NCI-H524 treated with DMSO at 0.1 percent for 48 hours (cell line): ENCODE measurements at regions not wholly inside any gene's neighbourhood (a gene's known extent, or its start where the extent isn't known, plus 50 kb on each side); places are given as distances from the start of the nearest gene placed in this dataset.

Experiments used
- DNase-seq: peaks from one replicate; lab custom pipeline; 2025; lab: John Stamatoyannopoulos, UW

GRCh38 chr6:145238787-145239186 is 496.5 kb downstream of the EPM2A start:
- DNase-seq = no peak

- no peak for DNase-seq
These were observed 494.3 kb downstream of the EPM2A start for GRCh38 chr6:145241039-145241438.

GRCh38 chr6:145241721-145242120 is 493.6 kb downstream of the EPM2A start:
- no peak for DNase-seq

GRCh38 chr6:145244349-145245100 is 490.8 kb downstream of the EPM2A start:
- no peak for DNase-seq

- DNase-seq = no peak
These were observed 490.2 kb downstream of the EPM2A start for GRCh38 chr6:145245119-145245518.

GRCh38 chr6:145247692-145248419 is 487.5 kb downstream of the EPM2A start:
- DNase-seq = no peak

GRCh38 chr6:145250436-145250835 is 484.9 kb downstream of the EPM2A start:
- DNase-seq = no peak

- DNase-seq = no peak
These were observed 482.6 kb downstream of the EPM2A start for GRCh38 chr6:145252737-145253136.

GRCh38 chr6:145254649-145255401 is 480.5 kb downstream of the EPM2A start:
- DNase-seq = no peak

GRCh38 chr6:145257704-145258103 is 477.6 kb downstream of the EPM2A start:
- DNase-seq = no peak

- no peak for DNase-seq
These were observed 477.2 kb downstream of the EPM2A start for GRCh38 chr6:145258122-145258521.

- no peak for DNase-seq
These were observed 474.7 kb downstream of the EPM2A start for GRCh38 chr6:145260484-145261175.

- DNase-seq = no peak
These were observed 473.6 kb downstream of the EPM2A start for GRCh38 chr6:145261758-145262157.

- DNase-seq = no peak
These were observed 472.5 kb downstream of the EPM2A start for GRCh38 chr6:145262771-145263170.

- DNase-seq = no peak
These were observed 471.5 kb downstream of the EPM2A start for GRCh38 chr6:145263778-145264211.

GRCh38 chr6:145266432-145267075 is 468.8 kb downstream of the EPM2A start:
- no peak for DNase-seq

- no peak for DNase-seq
These were observed 468.0 kb downstream of the EPM2A start for GRCh38 chr6:145267076-145267867.

- DNase-seq = no peak
These were observed 464.9 kb downstream of the EPM2A start for GRCh38 chr6:145270464-145270863.

- no peak for DNase-seq
These were observed 464.3 kb downstream of the EPM2A start for GRCh38 chr6:145271040-145271439.

- DNase-seq = no peak
These were observed 463.7 kb downstream of the EPM2A start for GRCh38 chr6:145271577-145271976.

- no peak for DNase-seq
These were observed 463.1 kb downstream of the EPM2A start for GRCh38 chr6:145272246-145272645.
